ENCODE measurements at regions not wholly inside any gene's neighbourhood (a gene's known extent, or its start where the extent isn't known, plus 50 kb on each side); places are given as distances from the start of the nearest gene placed in this dataset.
A peak's percentile ranks its signal among the peaks of the same experiment; 100 is the strongest.

DNA sequence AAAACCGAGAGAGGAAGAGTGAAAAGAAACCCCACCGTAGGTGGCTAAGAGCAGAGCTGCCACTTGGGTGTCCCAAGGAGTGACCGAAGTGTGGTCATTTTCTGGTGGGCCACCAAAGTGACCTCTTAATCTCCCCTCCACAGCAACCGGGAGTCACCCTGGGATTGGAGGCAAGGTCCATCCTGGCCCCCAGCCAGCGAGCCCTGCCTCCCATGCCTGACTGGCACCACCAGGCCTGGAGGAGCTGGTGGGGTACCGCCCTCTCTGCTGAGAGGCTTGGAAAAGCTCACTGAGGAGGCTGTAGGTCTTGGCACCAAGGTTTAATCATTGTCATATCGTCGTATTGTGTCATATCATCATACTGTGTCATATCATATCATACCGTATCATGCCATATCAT, 74.0 kb upstream of the TRPM1 start:
- Histone ChIP-seq H4K20me1 (ENCODE audit: low read length) (no peaks in the 10 kb centered on the region), H3K36me3 (ENCODE audit: low read depth, low read length) (no peaks in the 10 kb centered on the region), H3F3A (ENCODE audit: low read length, unreplicated experiment) (no peaks in the 10 kb centered on the region), H3K9me3 (ENCODE audit: low read length) (no peaks in the 10 kb centered on the region), H3K79me2 (ENCODE audit: low read length) (no peaks in the 10 kb centered on the region), H3K27me3 (ENCODE audit: low read length) (no peaks in the 10 kb centered on the region), H3K4me3 (ENCODE audit: low read length) (no peak overlapping the region), H3K9ac (ENCODE audit: low read length) (no peak overlapping the region), H3K4me1 (ENCODE audit: insufficient read depth, low read length) (no peaks in the 10 kb centered on the region), H3K9me2 (replicated peaks; ENCODE audit: low read length) (no peaks in the 10 kb centered on the region), H3K27ac (ENCODE audit: low read length) (no peak overlapping the region), H3K4me2 (ENCODE audit: low read length) (no peak overlapping the region), H2AFZ (ENCODE audit: low read length) (no peak overlapping the region)
- intact Hi-C loops (cut with micrococcal nuclease), result no loop called here
- ATAC-seq (no peak), DNase-seq (no peak)
- CTCF ChIA-PET, result no interaction called here
- no TSS peak for BruUV-seq (replicated peaks)
- POLR2A ChIA-PET (ENCODE audit: unreplicated experiment), result no interaction called here
- TF ChIP-seq EZH2 (IDR thresholded peaks at IDR 0.05; ENCODE audit: low read length, unreplicated experiment), result no peak
- TF ChIP-seq EZH2phosphoT487 (IDR thresholded peaks at IDR 0.05; ENCODE audit: borderline replicate concordance, low read length), result no peak
- TF ChIP-seq, protein P1, sequence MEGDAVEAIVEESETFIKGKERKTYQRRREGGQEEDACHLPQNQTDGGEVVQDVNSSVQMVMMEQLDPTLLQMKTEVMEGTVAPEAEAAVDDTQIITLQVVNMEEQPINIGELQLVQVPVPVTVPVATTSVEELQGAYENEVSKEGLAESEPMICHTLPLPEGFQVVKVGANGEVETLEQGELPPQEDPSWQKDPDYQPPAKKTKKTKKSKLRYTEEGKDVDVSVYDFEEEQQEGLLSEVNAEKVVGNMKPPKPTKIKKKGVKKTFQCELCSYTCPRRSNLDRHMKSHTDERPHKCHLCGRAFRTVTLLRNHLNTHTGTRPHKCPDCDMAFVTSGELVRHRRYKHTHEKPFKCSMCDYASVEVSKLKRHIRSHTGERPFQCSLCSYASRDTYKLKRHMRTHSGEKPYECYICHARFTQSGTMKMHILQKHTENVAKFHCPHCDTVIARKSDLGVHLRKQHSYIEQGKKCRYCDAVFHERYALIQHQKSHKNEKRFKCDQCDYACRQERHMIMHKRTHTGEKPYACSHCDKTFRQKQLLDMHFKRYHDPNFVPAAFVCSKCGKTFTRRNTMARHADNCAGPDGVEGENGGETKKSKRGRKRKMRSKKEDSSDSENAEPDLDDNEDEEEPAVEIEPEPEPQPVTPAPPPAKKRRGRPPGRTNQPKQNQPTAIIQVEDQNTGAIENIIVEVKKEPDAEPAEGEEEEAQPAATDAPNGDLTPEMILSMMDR (conservative IDR thresholded peaks at IDR 0.05; ENCODE audit: low read depth, low read length), result no peak

- Histone ChIP-seq H4K20me1 (ENCODE audit: low read length) (no peaks in the 10 kb centered on the region), H3K4me3 (ENCODE audit: low read length) (no peak overlapping the region), H3K9me3 (ENCODE audit: low read length) (no peaks in the 10 kb centered on the region), H3K27me3 (ENCODE audit: low read length) (0 out of 2 replicates have a peak, but pooled peaks cover under 1% of the 10 kb centered on the region), H3K9ac (ENCODE audit: low read length) (no peak overlapping the region), H3K4me1 (ENCODE audit: insufficient read depth, low read length) (no peaks in the 10 kb centered on the region), H3K9me2 (replicated peaks; ENCODE audit: low read length) (no peaks in the 10 kb centered on the region), H3K36me3 (ENCODE audit: low read depth, low read length) (no peaks in the 10 kb centered on the region), H3K27ac (ENCODE audit: low read length) (no peak overlapping the region), H3F3A (ENCODE audit: low read length, unreplicated experiment) (no peaks in the 10 kb centered on the region), H3K79me2 (ENCODE audit: low read length) (no peaks in the 10 kb centered on the region), H3K4me2 (ENCODE audit: low read length) (no peak overlapping the region), H2AFZ (ENCODE audit: low read length) (no peak overlapping the region)
- ChIA-PET POLR2A (ENCODE audit: unreplicated experiment) (no interaction called here), CTCF (no interaction called here)
- DNase-seq (peak; percentile 3), ATAC-seq (no peak)
- BruUV-seq (replicated peaks), result no TSS peak
- intact Hi-C loops (cut with micrococcal nuclease), result no loop called here
- TF ChIP-seq EZH2phosphoT487 (IDR thresholded peaks at IDR 0.05; ENCODE audit: borderline replicate concordance, low read length) (no peak), EZH2 (IDR thresholded peaks at IDR 0.05; ENCODE audit: low read length, unreplicated experiment) (no peak)
- TF ChIP-seq, protein P1 (conservative IDR thresholded peaks at IDR 0.05; ENCODE audit: low read depth, low read length), result no peak
Measured at GRCh38 chr15:31177951-31178350, 76.4 kb upstream of the TRPM1 start.

GRCh38 chr15:31178705-31179104, 77.2 kb upstream of the TRPM1 start:
- Histone ChIP-seq H4K20me1 (ENCODE audit: low read length) (no peaks in the 10 kb centered on the region), H3K27me3 (ENCODE audit: low read length) (0 out of 2 replicates have a peak, but pooled peaks cover 5% of the 10 kb centered on the region), H2AFZ (ENCODE audit: low read length) (no peak overlapping the region), H3K36me3 (ENCODE audit: low read depth, low read length) (no peaks in the 10 kb centered on the region), H3K4me3 (ENCODE audit: low read length) (no peak overlapping the region), H3K9me2 (replicated peaks; ENCODE audit: low read length) (no peaks in the 10 kb centered on the region), H3K27ac (ENCODE audit: low read length) (no peak overlapping the region), H3K9me3 (ENCODE audit: low read length) (no peaks in the 10 kb centered on the region), H3K4me2 (ENCODE audit: low read length) (no peak overlapping the region), H3K79me2 (ENCODE audit: low read length) (no peaks in the 10 kb centered on the region), H3F3A (ENCODE audit: low read length, unreplicated experiment) (no peaks in the 10 kb centered on the region), H3K9ac (ENCODE audit: low read length) (no peak overlapping the region), H3K4me1 (ENCODE audit: insufficient read depth, low read length) (no peaks in the 10 kb centered on the region)
- ATAC-seq (no peak), DNase-seq (no peak)
- intact Hi-C loops (cut with micrococcal nuclease), result no loop called here
- POLR2A ChIA-PET (ENCODE audit: unreplicated experiment), result no interaction called here
- no peak for TF ChIP-seq EZH2phosphoT487 (IDR thresholded peaks at IDR 0.05; ENCODE audit: borderline replicate concordance, low read length)
- TF ChIP-seq EZH2 (IDR thresholded peaks at IDR 0.05; ENCODE audit: low read length, unreplicated experiment), result no peak
- TF ChIP-seq, protein P1 (conservative IDR thresholded peaks at IDR 0.05; ENCODE audit: low read depth, low read length), result no peak
- BruUV-seq (replicated peaks), result no TSS peak
- CTCF ChIA-PET, result no interaction called here
